ENCODE measurements at regions not wholly inside any gene's neighbourhood (a gene's known extent, or its start where the extent isn't known, plus 50 kb on each side); places are given as distances from the start of the nearest gene placed in this dataset.

DNA sequence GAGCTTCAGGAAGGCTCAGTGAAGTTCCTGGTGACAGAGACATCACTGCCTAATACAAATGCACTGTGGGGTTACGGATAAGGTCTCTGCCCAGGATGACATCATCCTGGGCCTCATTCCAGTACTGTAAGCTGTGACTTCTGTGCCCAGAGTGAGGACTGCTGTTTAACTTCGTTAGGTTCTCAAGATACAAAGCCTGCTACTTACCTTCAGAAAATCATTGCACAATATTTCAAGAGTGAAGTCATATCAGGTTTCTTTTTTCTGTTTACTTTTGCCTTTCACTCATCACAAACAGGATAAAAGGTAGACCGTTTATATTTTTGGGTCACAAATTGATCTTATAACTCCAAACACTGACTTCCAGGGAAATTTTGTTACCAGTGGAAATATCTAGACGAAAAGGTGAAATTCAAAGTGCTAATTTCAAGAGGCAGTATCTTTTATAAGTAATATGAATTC lies 241.2 kb downstream of the PIK3R1 start:
- WGBS = 41% methylated on average over 4 of the region's 4 CpGs
- no peak overlapping the region for H3K4me3 ChIP-seq
- no peak for TF ChIP-seq POLR2AphosphoS5 (IDR thresholded peaks at IDR 0.05)
- no peak for TF ChIP-seq POLR2A (IDR thresholded peaks at IDR 0.05; ENCODE audit: low read depth)
- TF ChIP-seq, protein P1, sequence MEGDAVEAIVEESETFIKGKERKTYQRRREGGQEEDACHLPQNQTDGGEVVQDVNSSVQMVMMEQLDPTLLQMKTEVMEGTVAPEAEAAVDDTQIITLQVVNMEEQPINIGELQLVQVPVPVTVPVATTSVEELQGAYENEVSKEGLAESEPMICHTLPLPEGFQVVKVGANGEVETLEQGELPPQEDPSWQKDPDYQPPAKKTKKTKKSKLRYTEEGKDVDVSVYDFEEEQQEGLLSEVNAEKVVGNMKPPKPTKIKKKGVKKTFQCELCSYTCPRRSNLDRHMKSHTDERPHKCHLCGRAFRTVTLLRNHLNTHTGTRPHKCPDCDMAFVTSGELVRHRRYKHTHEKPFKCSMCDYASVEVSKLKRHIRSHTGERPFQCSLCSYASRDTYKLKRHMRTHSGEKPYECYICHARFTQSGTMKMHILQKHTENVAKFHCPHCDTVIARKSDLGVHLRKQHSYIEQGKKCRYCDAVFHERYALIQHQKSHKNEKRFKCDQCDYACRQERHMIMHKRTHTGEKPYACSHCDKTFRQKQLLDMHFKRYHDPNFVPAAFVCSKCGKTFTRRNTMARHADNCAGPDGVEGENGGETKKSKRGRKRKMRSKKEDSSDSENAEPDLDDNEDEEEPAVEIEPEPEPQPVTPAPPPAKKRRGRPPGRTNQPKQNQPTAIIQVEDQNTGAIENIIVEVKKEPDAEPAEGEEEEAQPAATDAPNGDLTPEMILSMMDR (IDR thresholded peaks at IDR 0.05) = no peak
- no peaks in the 10 kb centered on the region for H3K27me3 ChIP-seq
- H3K9me3 ChIP-seq = no peaks in the 10 kb centered on the region
- no peak for DNase-seq (ENCODE audit: extremely low spot score)
- H3K36me3 ChIP-seq = no peaks in the 10 kb centered on the region
- intact Hi-C loops (cut with DNase I) = loop anchor here (2.0 kb wide), 1 partner anchor 238 kb away; no protein-coding TSS in a partner anchor
- H3K27ac ChIP-seq (replicated peaks in 1 of 4) = no peak overlapping the region
- peaks cover 9 to 33% (median 22%) of the 10 kb centered on the region in 4 donors for H3K4me1 ChIP-seq

DNA sequence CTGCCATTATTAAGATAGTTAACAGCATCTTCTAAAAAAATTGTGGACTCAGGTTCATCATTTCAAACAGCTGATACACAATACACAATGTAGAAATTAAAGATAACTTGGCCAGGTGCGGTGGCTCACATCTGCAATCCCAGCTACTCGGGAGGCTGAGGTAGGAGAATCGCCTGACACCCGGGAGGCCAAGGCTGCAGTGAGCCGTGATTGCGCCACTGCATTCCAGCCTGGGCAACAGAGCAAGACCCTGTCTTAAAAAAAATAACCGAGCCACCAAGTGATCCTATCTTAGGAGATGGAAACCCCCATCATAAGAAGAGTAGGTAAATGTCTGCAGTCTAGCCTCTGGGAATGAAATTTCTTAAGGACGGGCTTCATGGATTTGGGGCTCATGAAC lies 241.7 kb downstream of the PIK3R1 start:
- intact Hi-C loops (cut with DNase I) = loop anchor here (2.0 kb wide), 1 partner anchor 238 kb away; no protein-coding TSS in a partner anchor
- no peaks in the 10 kb centered on the region for H3K36me3 ChIP-seq
- no peak overlapping the region for H3K4me3 ChIP-seq
- DNase-seq (ENCODE audit: extremely low spot score) = no peak
- H3K4me1 ChIP-seq = peaks cover 9 to 33% (median 22%) of the 10 kb centered on the region in 4 donors
- H3K27ac ChIP-seq (replicated peaks in 1 of 4) = no peak overlapping the region
- no peak for TF ChIP-seq POLR2A (IDR thresholded peaks at IDR 0.05; ENCODE audit: low read depth)
- TF ChIP-seq POLR2AphosphoS5 (IDR thresholded peaks at IDR 0.05) = no peak
- TF ChIP-seq, protein P1 (IDR thresholded peaks at IDR 0.05) = no peak
- TF ChIP-seq EP300 (IDR thresholded peaks at IDR 0.05) = no peak
- no peaks in the 10 kb centered on the region for H3K9me3 ChIP-seq
- H3K27me3 ChIP-seq = no peaks in the 10 kb centered on the region
- 96% methylated on average over 8 of the region's 8 CpGs for WGBS

DNA sequence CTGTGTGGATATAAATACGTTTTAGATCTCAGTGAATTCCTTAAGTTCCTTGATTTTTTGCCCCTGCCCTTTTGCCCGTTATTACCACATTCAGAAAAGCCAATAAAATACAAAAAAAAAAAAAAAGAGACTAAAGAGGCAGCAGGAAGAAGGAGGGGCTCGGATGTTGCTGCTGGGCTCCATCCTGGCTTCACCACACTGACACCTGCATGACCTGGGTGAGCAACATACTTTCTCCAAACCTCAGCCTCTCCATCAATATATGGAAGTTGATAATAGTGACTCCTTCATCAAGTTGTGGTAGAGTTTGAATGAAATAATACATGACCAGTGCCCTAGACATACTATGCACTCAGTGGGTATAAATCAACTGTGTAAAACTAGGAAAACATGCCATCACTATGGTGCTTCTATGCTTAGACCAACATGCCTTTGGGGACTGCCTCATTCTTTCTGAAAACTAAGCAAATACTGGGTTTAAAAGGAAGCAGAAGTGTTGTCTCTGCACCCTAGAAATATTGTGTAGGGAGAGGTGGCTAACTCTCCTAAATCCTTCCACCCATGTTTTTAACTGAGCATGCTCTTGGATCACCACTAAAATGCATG lies 243.0 kb downstream of the PIK3R1 start:
- no peak for TF ChIP-seq EP300 (IDR thresholded peaks at IDR 0.05)
- TF ChIP-seq POLR2A (IDR thresholded peaks at IDR 0.05; ENCODE audit: low read depth) = no peak
- TF ChIP-seq, protein P1 (IDR thresholded peaks at IDR 0.05) = no peak
- TF ChIP-seq POLR2AphosphoS5 (IDR thresholded peaks at IDR 0.05) = no peak
- Histone ChIP-seq H3K27me3 (no peaks in the 10 kb centered on the region), H3K4me3 (no peak overlapping the region), H3K9me3 (no peaks in the 10 kb centered on the region), H3K27ac (replicated peaks in 1 of 4) (no peak overlapping the region), H3K4me1 (peaks cover 9 to 33% (median 22%) of the 10 kb centered on the region in 4 donors), H3K36me3 (no peaks in the 10 kb centered on the region)
- 70% methylated on average over 3 of the region's 3 CpGs for WGBS
- intact Hi-C loops (cut with DNase I) = no loop called here
- DNase-seq (ENCODE audit: extremely low spot score) = no peak

DNA sequence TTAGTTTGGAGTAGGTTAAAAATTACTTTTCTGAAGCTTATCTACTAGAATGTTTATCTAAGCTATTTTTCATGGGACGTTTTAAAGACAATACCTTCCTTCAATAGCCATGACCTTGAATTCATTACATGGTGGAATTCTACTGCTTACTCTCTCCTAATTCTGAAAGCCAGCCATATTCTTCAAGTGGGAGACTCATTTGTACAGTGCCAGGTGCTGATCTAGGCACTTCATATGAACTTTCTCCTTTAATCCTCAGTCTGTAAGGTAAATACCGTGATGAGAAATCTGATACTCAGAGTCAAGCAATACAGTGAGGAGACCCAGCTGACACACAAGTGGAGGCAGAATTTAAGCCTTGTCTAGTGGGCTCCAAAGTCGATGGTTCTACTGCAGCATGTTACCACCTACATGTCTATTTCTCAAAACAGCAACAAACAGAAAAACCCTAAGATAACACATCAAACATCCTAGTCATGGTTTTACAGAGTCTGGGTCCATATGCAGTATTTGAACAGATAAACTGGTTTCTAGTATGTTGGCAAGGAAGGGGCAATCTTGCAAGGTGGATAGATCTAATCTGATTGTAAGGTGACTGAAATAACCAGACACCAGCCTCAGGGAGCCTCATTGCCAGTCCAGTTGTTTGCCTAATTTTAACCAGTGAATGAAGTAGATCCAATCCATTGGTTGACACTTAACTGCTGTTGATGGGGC lies 243.7 kb downstream of the PIK3R1 start:
- Histone ChIP-seq H3K4me1 (peaks cover 9 to 33% (median 22%) of the 10 kb centered on the region in 4 donors), H3K4me3 (no peak overlapping the region), H3K36me3 (no peaks in the 10 kb centered on the region), H3K9me3 (no peaks in the 10 kb centered on the region), H3K27ac (replicated peaks in 1 of 4) (no peak overlapping the region), H3K27me3 (no peaks in the 10 kb centered on the region)
- intact Hi-C loops (cut with DNase I) = no loop called here
- TF ChIP-seq EP300 (IDR thresholded peaks at IDR 0.05) = no peak
- no peak for TF ChIP-seq POLR2A (IDR thresholded peaks at IDR 0.05; ENCODE audit: low read depth)
- TF ChIP-seq POLR2AphosphoS5 (IDR thresholded peaks at IDR 0.05) = no peak
- TF ChIP-seq, protein P1 (IDR thresholded peaks at IDR 0.05) = no peak
- no peak for DNase-seq (ENCODE audit: extremely low spot score)
- WGBS = 57% methylated on average over 3 of the region's 3 CpGs
